PC-3 (cell line): ENCODE measurements at regions not wholly inside any gene's neighbourhood (a gene's known extent, or its start where the extent isn't known, plus 50 kb on each side); places are given as distances from the start of the nearest gene placed in this dataset.

Experiments used
- ATAC-seq: fragments of 200-7000 bp; cut with Tn5 transposase; 2 replicates; pipeline ENCODE4 v1.9.1; 2020; ENCODE audit warnings: mild to moderate bottlenecking, moderate library complexity
- BruUV-seq: library from RNA; stranded (reverse); fragments of 400-500 nt; replicated peaks from 2 replicates; lab custom pipeline; 2021; lab: Mats Ljungman, UMichigan
- CTCF ChIA-PET: fragments of 300-600 bp; sonication (Branson Sonifier 250); formaldehyde crosslinking; loops from one replicate; lab custom pipeline; 2022; ENCODE audit warnings: antibody characterized with exemption; lab: Charles Lee
- POLR2A ChIA-PET: fragments of 300-600 bp; sonication (Branson Sonifier 250); formaldehyde crosslinking; loops from one replicate; lab custom pipeline; 2022; ENCODE audit warnings: antibody characterized with exemption; ENCODE audit not compliant: unreplicated experiment; lab: Charles Lee
- DNase-seq: peaks from one replicate; pipeline ENCODE4 v3.0.0-alpha.2; 2015
- H2AFZ ChIP-seq: fragments of 300-600 bp; sonication (generic); 2 replicates; pipeline ENCODE4 v1.6.0; 2016; ENCODE audit warnings: antibody characterized with exemption, low read length
- H3F3A ChIP-seq: fragments of 300-600 bp; sonication (generic); one replicate; pipeline ENCODE4 v1.6.0; 2017; ENCODE audit warnings: antibody characterized with exemption, low read length, control low read depth, mild to moderate bottlenecking; ENCODE audit not compliant: unreplicated experiment
- H3K27ac ChIP-seq: fragments of 300-600 bp; sonication (generic); 2 replicates; pipeline ENCODE4 v1.5.1; 2016; ENCODE audit warnings: mild to moderate bottlenecking, low read length
- H3K27me3 ChIP-seq: fragments of 300-600 bp; sonication (generic); 2 replicates; pipeline ENCODE4 v1.6.1; 2016; ENCODE audit warnings: low read length, mixed read lengths
- H3K36me3 ChIP-seq: fragments of 300-600 bp; sonication (generic); 2 replicates; pipeline ENCODE4 v1.6.1; 2016; ENCODE audit warnings: low read depth, mixed run types, low read length, mixed read lengths
- H3K4me1 ChIP-seq: fragments of 300-600 bp; sonication (generic); 2 replicates; pipeline ENCODE4 v1.5.1; 2016; ENCODE audit warnings: low read length; ENCODE audit not compliant: insufficient read depth
- H3K4me2 ChIP-seq: fragments of 300-600 bp; sonication (generic); 2 replicates; pipeline ENCODE4 v1.6.0; 2016; ENCODE audit warnings: low read length
- H3K4me3 ChIP-seq: fragments of 300-600 bp; sonication (generic); 2 replicates; pipeline ENCODE4 v1.5.1; 2016; ENCODE audit warnings: mild to moderate bottlenecking, low read length, mixed read lengths
- H3K79me2 ChIP-seq: fragments of 300-600 bp; sonication (generic); 2 replicates; pipeline ENCODE4 v1.6.1; 2017; ENCODE audit warnings: low read length, mixed read lengths
- H3K9ac ChIP-seq: fragments of 300-600 bp; sonication (generic); 2 replicates; pipeline ENCODE4 v1.6.0; 2016; ENCODE audit warnings: mild to moderate bottlenecking, low read length
- H3K9me2 ChIP-seq: fragments of 300-600 bp; sonication (generic); replicated peaks from 2 replicates; pipeline ENCODE4 v1.6.1; 2016; ENCODE audit warnings: mixed run types, low read length, mixed read lengths
- H3K9me3 ChIP-seq: fragments of 300-600 bp; sonication (generic); 2 replicates; pipeline ENCODE4 v1.6.1; 2016; ENCODE audit warnings: low read length, mixed read lengths
- H4K20me1 ChIP-seq: fragments of 300-600 bp; sonication (generic); 2 replicates; pipeline ENCODE4 v1.6.1; 2016; ENCODE audit warnings: low read length, mixed read lengths
- CTCF ChIP-seq: fragments of 300-600 bp; sonication (generic); conservative IDR thresholded peaks from 2 replicates; pipeline ENCODE4 v1.5.1; 2017; ENCODE audit warnings: antibody characterized with exemption, low read depth, mild to moderate bottlenecking, low read length
- EZH2 ChIP-seq: fragments of 300-600 bp; sonication (generic); IDR thresholded peaks from one replicate; pipeline ENCODE4 v1.6.1; 2017; ENCODE audit warnings: antibody characterized with exemption, mild to moderate bottlenecking, low read length; ENCODE audit not compliant: unreplicated experiment
- EZH2phosphoT487 ChIP-seq: fragments of 300-600 bp; sonication (generic); IDR thresholded peaks from 2 replicates; pipeline ENCODE4 v1.6.1; 2018; ENCODE audit warnings: mild to moderate bottlenecking, antibody characterized with exemption, low read length, borderline replicate concordance
- intact Hi-C: fragments of 100-400 bp; cut with micrococcal nuclease; formaldehyde crosslinking; loops from 2 replicates; pipeline ENCODE4 v1.9.0; 2023

- no TSS peak for BruUV-seq
- no peak for ATAC-seq
- Histone ChIP-seq H3K27me3 (no peaks in the 10 kb centered on the region), H2AFZ (no peak overlapping the region), H4K20me1 (no peaks in the 10 kb centered on the region), H3K9me3 (no peaks in the 10 kb centered on the region), H3K9ac (no peak overlapping the region), H3K79me2 (no peaks in the 10 kb centered on the region), H3K27ac (no peak overlapping the region), H3K4me1 (no peaks in the 10 kb centered on the region), H3K4me2 (no peak overlapping the region), H3K9me2 (no peaks in the 10 kb centered on the region), H3K36me3 (no peaks in the 10 kb centered on the region), H3K4me3 (no peak overlapping the region), H3F3A (no peaks in the 10 kb centered on the region)
- intact Hi-C loops, result no loop called here
- ChIA-PET CTCF (interaction anchor here (0.6 kb wide), 1 partner anchor 228 kb away, joined by 4 read pairs; no protein-coding TSS in a partner anchor), POLR2A (no interaction called here)
- TF ChIP-seq EZH2phosphoT487 (no peak), EZH2 (no peak), CTCF (no peak)
- DNase-seq, result no peak
These were observed 291.9 kb upstream of the STT3B start for GRCh38 chr3:31240874-31241273.

- Histone ChIP-seq H3K79me2 (no peaks in the 10 kb centered on the region), H3K4me1 (no peaks in the 10 kb centered on the region), H4K20me1 (no peaks in the 10 kb centered on the region), H3K9me2 (no peaks in the 10 kb centered on the region), H3K9ac (no peak overlapping the region), H3K27me3 (no peaks in the 10 kb centered on the region), H2AFZ (no peak overlapping the region), H3F3A (no peaks in the 10 kb centered on the region), H3K9me3 (no peaks in the 10 kb centered on the region), H3K36me3 (no peaks in the 10 kb centered on the region), H3K4me3 (no peak overlapping the region), H3K4me2 (no peak overlapping the region), H3K27ac (no peak overlapping the region)
- ChIA-PET CTCF (interaction anchor here (0.6 kb wide), 1 partner anchor 229 kb away, joined by 4 read pairs; no protein-coding TSS in a partner anchor), POLR2A (interaction anchor here (0.6 kb wide), 1 partner anchor 18 kb away, joined by 5 read pairs; no protein-coding TSS in a partner anchor)
- BruUV-seq, result no TSS peak
- DNase-seq (no peak), ATAC-seq (no peak)
- intact Hi-C loops, result no loop called here
- TF ChIP-seq CTCF (no peak), EZH2 (no peak), EZH2phosphoT487 (no peak)
These were observed 291.2 kb upstream of the STT3B start for GRCh38 chr3:31241533-31241932.

GRCh38 chr3:31242026-31242960 lies 290.4 kb upstream of the STT3B start:
- Histone ChIP-seq H3K27ac (no peak overlapping the region), H3K4me2 (no peak overlapping the region), H3F3A (no peaks in the 10 kb centered on the region), H3K4me3 (no peak overlapping the region), H3K9me3 (no peaks in the 10 kb centered on the region), H4K20me1 (no peaks in the 10 kb centered on the region), H3K4me1 (peaks cover 4% of the 10 kb centered on the region; the same call in 1 of the 2 replicates), H3K79me2 (no peaks in the 10 kb centered on the region), H3K36me3 (no peaks in the 10 kb centered on the region), H3K9ac (no peak overlapping the region), H2AFZ (no peak overlapping the region), H3K9me2 (no peaks in the 10 kb centered on the region), H3K27me3 (no peaks in the 10 kb centered on the region)
- TF ChIP-seq EZH2phosphoT487 (no peak), EZH2 (no peak), CTCF (no peak)
- intact Hi-C loops, result no loop called here
- no peak for ATAC-seq
- DNase-seq, result no peak
- POLR2A ChIA-PET, result interaction anchor here (0.6 kb wide), 1 partner anchor 19 kb away, joined by 5 read pairs; no protein-coding TSS in a partner anchor
- BruUV-seq, result no TSS peak
- CTCF ChIA-PET, result no interaction called here
